ENCODE measurements at regions not wholly inside any gene's neighbourhood (a gene's known extent, or its start where the extent isn't known, plus 50 kb on each side); places are given as distances from the start of the nearest gene placed in this dataset.

- no peaks in the 10 kb centered on the region for H3K36me3 ChIP-seq
- H3K4me3 ChIP-seq, result no peak overlapping the region
- H3K27ac ChIP-seq, result no peak overlapping the region
- intact Hi-C loops (cut with DNase I; ENCODE audit: low total_unique reads), result no loop called here
- H3K9me3 ChIP-seq, result no peaks in the 10 kb centered on the region
- TF ChIP-seq, protein P1, sequence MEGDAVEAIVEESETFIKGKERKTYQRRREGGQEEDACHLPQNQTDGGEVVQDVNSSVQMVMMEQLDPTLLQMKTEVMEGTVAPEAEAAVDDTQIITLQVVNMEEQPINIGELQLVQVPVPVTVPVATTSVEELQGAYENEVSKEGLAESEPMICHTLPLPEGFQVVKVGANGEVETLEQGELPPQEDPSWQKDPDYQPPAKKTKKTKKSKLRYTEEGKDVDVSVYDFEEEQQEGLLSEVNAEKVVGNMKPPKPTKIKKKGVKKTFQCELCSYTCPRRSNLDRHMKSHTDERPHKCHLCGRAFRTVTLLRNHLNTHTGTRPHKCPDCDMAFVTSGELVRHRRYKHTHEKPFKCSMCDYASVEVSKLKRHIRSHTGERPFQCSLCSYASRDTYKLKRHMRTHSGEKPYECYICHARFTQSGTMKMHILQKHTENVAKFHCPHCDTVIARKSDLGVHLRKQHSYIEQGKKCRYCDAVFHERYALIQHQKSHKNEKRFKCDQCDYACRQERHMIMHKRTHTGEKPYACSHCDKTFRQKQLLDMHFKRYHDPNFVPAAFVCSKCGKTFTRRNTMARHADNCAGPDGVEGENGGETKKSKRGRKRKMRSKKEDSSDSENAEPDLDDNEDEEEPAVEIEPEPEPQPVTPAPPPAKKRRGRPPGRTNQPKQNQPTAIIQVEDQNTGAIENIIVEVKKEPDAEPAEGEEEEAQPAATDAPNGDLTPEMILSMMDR (IDR thresholded peaks at IDR 0.05), result no peak
- no peak for DNase-seq
- peaks cover 0 to 13% (median 0%) of the 10 kb centered on the region in 4 donors for H3K4me1 ChIP-seq
- H3K27me3 ChIP-seq, result no peaks in the 10 kb centered on the region
Observed at GRCh38 chr6:85396159-85396808, 53.6 kb upstream of the NT5E start.

GRCh38 chr6:85395746-85396145 lies 54.1 kb upstream of the NT5E start:
- Histone ChIP-seq H3K36me3 (no peaks in the 10 kb centered on the region), H3K9me3 (no peaks in the 10 kb centered on the region), H3K4me3 (no peak overlapping the region), H3K27me3 (no peaks in the 10 kb centered on the region), H3K27ac (no peak overlapping the region), H3K4me1 (peaks cover 0 to 13% (median 0%) of the 10 kb centered on the region in 4 donors)
- intact Hi-C loops (cut with DNase I; ENCODE audit: low total_unique reads), result no loop called here
- TF ChIP-seq, protein P1 (IDR thresholded peaks at IDR 0.05), result no peak
- DNase-seq, result no peak

GRCh38 chr6:85394853-85395538 lies 54.9 kb upstream of the NT5E start:
- Histone ChIP-seq H3K4me3 (no peak overlapping the region), H3K27ac (no peak overlapping the region), H3K9me3 (no peaks in the 10 kb centered on the region), H3K36me3 (no peaks in the 10 kb centered on the region), H3K4me1 (peaks cover 0 to 13% (median 0%) of the 10 kb centered on the region in 4 donors), H3K27me3 (no peaks in the 10 kb centered on the region)
- no peak for DNase-seq
- intact Hi-C loops (cut with DNase I; ENCODE audit: low total_unique reads), result no loop called here
- TF ChIP-seq, protein P1 (IDR thresholded peaks at IDR 0.05), result no peak

DNA sequence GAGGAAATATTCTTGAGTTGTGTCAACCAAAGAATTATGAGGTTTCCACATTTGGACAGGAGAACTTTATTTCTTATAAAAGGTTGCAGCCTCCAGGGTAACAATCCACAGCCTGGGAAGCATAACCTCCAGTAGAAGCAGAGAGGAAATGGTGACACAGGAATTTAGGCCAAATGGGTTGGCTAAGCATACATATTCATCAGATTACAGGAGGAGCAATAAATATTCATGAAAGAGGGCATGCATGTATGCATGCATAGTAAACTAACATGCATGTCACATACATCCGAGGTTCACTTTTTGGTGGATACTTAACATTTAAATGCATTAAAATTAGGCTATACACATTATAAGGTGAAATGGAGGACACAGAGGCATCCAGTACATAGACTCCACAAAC lies 55.7 kb upstream of the NT5E start:
- H3K36me3 ChIP-seq, result no peaks in the 10 kb centered on the region
- H3K4me1 ChIP-seq, result peaks cover 0 to 13% (median 0%) of the 10 kb centered on the region in 4 donors
- H3K27ac ChIP-seq, result no peak overlapping the region
- H3K4me3 ChIP-seq, result no peak overlapping the region
- TF ChIP-seq, protein P1 (IDR thresholded peaks at IDR 0.05), result no peak
- DNase-seq, result no peak
- intact Hi-C loops (cut with DNase I; ENCODE audit: low total_unique reads), result no loop called here
- H3K27me3 ChIP-seq, result no peaks in the 10 kb centered on the region
- no peaks in the 10 kb centered on the region for H3K9me3 ChIP-seq

GRCh38 chr6:85392379-85392778 lies 57.5 kb upstream of the NT5E start:
- no peak for DNase-seq
- Histone ChIP-seq H3K27me3 (no peaks in the 10 kb centered on the region), H3K4me3 (no peak overlapping the region), H3K36me3 (no peaks in the 10 kb centered on the region), H3K4me1 (peaks cover 0 to 13% (median 0%) of the 10 kb centered on the region in 4 donors), H3K9me3 (no peaks in the 10 kb centered on the region), H3K27ac (no peak overlapping the region)
- TF ChIP-seq, protein P1 (IDR thresholded peaks at IDR 0.05), result no peak
- intact Hi-C loops (cut with DNase I; ENCODE audit: low total_unique reads), result no loop called here

Data from tibial artery (tissue), 4 donors.